IMR-90 (cell line): ENCODE measurements at regions not wholly inside any gene's neighbourhood (a gene's known extent, or its start where the extent isn't known, plus 50 kb on each side); places are given as distances from the start of the nearest gene placed in this dataset.

ENCODE experiments used
- ATAC-seq: fragments of 200-7000 bp; cut with Tn5 transposase; 2 replicates; pipeline ENCODE4 v1.9.1; 2020; ENCODE audit warnings: low read depth, mild to moderate bottlenecking, moderate library complexity
- BruUV-seq: library from RNA; stranded (reverse); fragments of 400-500 nt; replicated peaks from 2 replicates; lab custom pipeline; 2021; lab: Mats Ljungman, UMichigan
- CTCF ChIA-PET: fragments of 300-600 bp; formaldehyde crosslinking; extraction: SDS; loops from one replicate; lab custom pipeline; 2021; ENCODE audit warnings: antibody characterized with exemption; lab: Yijun Ruan, JAX
- POLR2A ChIA-PET: fragments of 300-600 bp; sonication (Branson Sonifier 250); formaldehyde crosslinking; loops from one replicate; lab custom pipeline; 2022; ENCODE audit warnings: antibody characterized with exemption; ENCODE audit not compliant: unreplicated experiment; lab: Charles Lee
- DNase-seq: peaks from one replicate; pipeline ENCODE4 v3.0.0; 2013
- H2AFZ ChIP-seq: replicated peaks from 2 replicates; pipeline ENCODE3; 2013; ENCODE audit warnings: low read length, mild to moderate bottlenecking; ENCODE audit not compliant: poor library complexity
- H2AK5ac ChIP-seq: 2 replicates; pipeline ENCODE4 v1.6.1; 2013; ENCODE audit warnings: low read depth, low read length, inconsistent platforms
- H2AK9ac ChIP-seq: replicated peaks from 2 replicates; pipeline ENCODE3; 2013; ENCODE audit warnings: mild to moderate bottlenecking, low read depth, low read length, moderate library complexity; ENCODE audit not compliant: poor library complexity
- H2BK120ac ChIP-seq: 2 replicates; pipeline ENCODE4 v1.6.1; 2013; ENCODE audit warnings: low read depth, low read length, inconsistent platforms
- H2BK15ac ChIP-seq: 3 replicates; pipeline ENCODE4 v1.6.1; 2013; ENCODE audit warnings: low read depth, low read length, inconsistent platforms
- H2BK20ac ChIP-seq: 2 replicates; pipeline ENCODE4 v1.6.1; 2013; ENCODE audit warnings: low read depth, mild to moderate bottlenecking, inconsistent platforms, low read length, moderate library complexity
- H2BK5ac ChIP-seq: 2 replicates; pipeline ENCODE4 v1.6.1; 2013; ENCODE audit warnings: mild to moderate bottlenecking, low read depth, low read length, inconsistent platforms; ENCODE audit not compliant: poor library complexity, severe bottlenecking
- H3K14ac ChIP-seq: replicated peaks from 2 replicates; pipeline ENCODE4 v1.6.1; 2013; ENCODE audit warnings: low read depth, low read length, inconsistent platforms
- H3K18ac ChIP-seq: 2 replicates; pipeline ENCODE4 v1.6.1; 2013; ENCODE audit warnings: low read depth, low read length, control low read depth
- H3K23ac ChIP-seq: 2 replicates; pipeline ENCODE4 v1.6.1; 2013; ENCODE audit warnings: low read depth, low read length, inconsistent platforms
- H3K27ac ChIP-seq: 2 replicates; pipeline ENCODE4 v1.5.1; 2013; ENCODE audit warnings: mild to moderate bottlenecking, control low read depth, low read length; ENCODE audit not compliant: insufficient read depth
- H3K27me3 ChIP-seq: 2 replicates; pipeline ENCODE4 v1.6.1; 2013; ENCODE audit warnings: low read length; ENCODE audit not compliant: control insufficient read depth, insufficient read depth
- H3K36me3 ChIP-seq: 2 replicates; pipeline ENCODE4 v1.6.1; 2013; ENCODE audit warnings: low read length, mixed read lengths; ENCODE audit not compliant: control insufficient read depth, insufficient read depth
- H3K4ac ChIP-seq: 2 replicates; pipeline ENCODE4 v1.6.1; 2013; ENCODE audit warnings: low read depth, low read length, inconsistent platforms
- H3K4me1 ChIP-seq: 2 replicates; pipeline ENCODE4 v1.6.1; 2013; ENCODE audit warnings: low read length, mixed read lengths; ENCODE audit not compliant: control insufficient read depth, insufficient read depth
- H3K4me2 ChIP-seq: 2 replicates; pipeline ENCODE4 v1.6.1; 2013; ENCODE audit warnings: low read depth, mild to moderate bottlenecking, control low read depth, low read length, moderate library complexity
- H3K4me3 ChIP-seq: 2 replicates; pipeline ENCODE4 v1.5.1; 2013; ENCODE audit warnings: low read depth, mild to moderate bottlenecking, control low read depth, low read length, moderate library complexity; ENCODE audit not compliant: insufficient read depth
- H3K56ac ChIP-seq: 2 replicates; pipeline ENCODE4 v1.6.1; 2013; ENCODE audit warnings: low read length, inconsistent platforms; ENCODE audit not compliant: insufficient read depth; ENCODE audit errors: extremely low read depth
- H3K79me1 ChIP-seq, 2 experiments: 2 replicates each; pipeline ENCODE4 v1.6.1; 2013; ENCODE audit warnings: low read length in 2 of 2, inconsistent platforms in 1 of 2, low read depth in 1 of 2
- H3K9ac ChIP-seq: 2 replicates; pipeline ENCODE4 v1.6.1; 2013; ENCODE audit warnings: low read depth, low read length, control low read depth
- H3K9me1 ChIP-seq: 2 replicates; pipeline ENCODE4 v1.6.1; 2013; ENCODE audit warnings: low read length, inconsistent platforms; ENCODE audit not compliant: insufficient read depth
- H3K9me3 ChIP-seq: 2 replicates; pipeline ENCODE4 v1.6.1; 2013; ENCODE audit warnings: low read length; ENCODE audit not compliant: control insufficient read depth, insufficient read depth
- H4K20me1 ChIP-seq: 2 replicates; pipeline ENCODE4 v1.6.1; 2013; ENCODE audit warnings: low read length, inconsistent platforms; ENCODE audit not compliant: insufficient read depth
- H4K5ac ChIP-seq: 2 replicates; pipeline ENCODE4 v1.6.1; 2013; ENCODE audit warnings: mild to moderate bottlenecking, low read depth, low read length, control low read depth
- H4K8ac ChIP-seq, 2 experiments: 2 replicates each; pipeline ENCODE4 v1.6.1; 2013; ENCODE audit warnings: low read depth in 2 of 2, low read length in 2 of 2, control low read depth in 1 of 2, inconsistent platforms in 1 of 2
- H4K91ac ChIP-seq: 2 replicates; pipeline ENCODE4 v1.6.1; 2013; ENCODE audit warnings: low read depth, low read length, inconsistent platforms; ENCODE audit not compliant: insufficient read depth
- CTCF ChIP-seq: conservative IDR thresholded peaks from 2 replicates; pipeline ENCODE4 v1.5.1; 2012; ENCODE audit warnings: mild to moderate bottlenecking, low read depth, low read length, improper control_type of control experiment
- ELK1 ChIP-seq: fragments of 150-350 bp; IDR thresholded peaks from 2 replicates; pipeline ENCODE4 v1.6.1; 2016; ENCODE audit warnings: low read depth, mild to moderate bottlenecking, low read length, moderate library complexity, borderline replicate concordance
- RAD21 ChIP-seq: IDR thresholded peaks from 2 replicates; pipeline ENCODE4 v1.6.1; 2012; ENCODE audit warnings: low read length, improper control_type of control experiment
- SMC3 ChIP-seq: fragments of 150-350 bp; IDR thresholded peaks from 2 replicates; pipeline ENCODE4 v1.6.1; 2016; ENCODE audit warnings: low read depth, mild to moderate bottlenecking, antibody characterized with exemption, low read length, moderate library complexity
- WGBS, 2 experiments: methylation state at CpG; one replicate each; pipeline versions ENCODE4 v1.1.5 to v1.1.7; 2013; ENCODE audit warnings: missing lambda C conversion rate in 2 of 2; ENCODE audit not compliant: insufficient read length in 1 of 2; ENCODE audit errors: extremely low coverage in 2 of 2; 5-methylcytosine and 5-hydroxymethylcytosine counted together
- dilution Hi-C: fragments of 300-500 bp; cut with HindIII; formaldehyde crosslinking; loops from one replicate; pipeline ENCODE4 v1.14.3; 2018; ENCODE audit warnings: low sequenced_read_pairs; ENCODE audit not compliant: unreplicated experiment
- in situ Hi-C: fragments of 300-500 bp; cut with MboI; formaldehyde crosslinking; loops from 3 replicates; pipeline ENCODE4 v1.14.3; 2019; ENCODE audit warnings: low sequenced_read_pairs, inconsistent platforms, mixed read lengths
- intact Hi-C: fragments of 100-400 bp; cut with micrococcal nuclease; formaldehyde crosslinking; loops from 2 replicates; pipeline ENCODE4 v1.10.0; 2022

DNA sequence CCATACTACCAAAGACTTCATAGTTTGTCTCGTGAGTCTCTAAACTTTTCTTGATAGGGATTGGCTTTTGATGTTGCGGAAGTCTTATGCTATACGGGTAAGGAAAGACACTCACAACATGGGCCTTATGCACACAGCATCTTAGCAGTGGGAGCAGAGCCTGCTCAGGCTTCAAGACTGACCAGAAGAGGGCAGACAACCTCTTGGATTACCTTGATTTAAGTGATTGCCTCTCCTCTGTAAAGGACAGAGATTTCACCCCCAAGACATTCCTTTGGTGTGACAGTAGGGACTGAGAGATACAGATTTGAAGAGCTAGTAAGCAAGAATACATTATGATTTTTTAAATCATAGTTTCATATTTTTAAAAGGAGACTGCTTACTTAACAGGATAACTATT, 71.0 kb upstream of the SAMD3 start:
- Histone ChIP-seq H3K27me3 (no peaks in the 10 kb centered on the region), H3K36me3 (no peaks in the 10 kb centered on the region), H2BK5ac (no peak overlapping the region), H3K4me3 (no peak overlapping the region), H3K18ac (no peak overlapping the region), H2BK20ac (no peak overlapping the region), H4K91ac (no peak overlapping the region), H2AFZ (no peak overlapping the region), H3K23ac (no peak overlapping the region), H3K9me1 (no peaks in the 10 kb centered on the region), H3K9ac (no peak overlapping the region), H3K79me1 (no peaks in the 10 kb centered on the region), H4K8ac (no peak overlapping the region), H2BK120ac (no peak overlapping the region), H2AK9ac (no peak overlapping the region), H3K27ac (no peak overlapping the region), H2BK15ac (no peak overlapping the region), H3K4ac (no peak overlapping the region), H3K4me2 (no peak overlapping the region), H3K14ac (no peak overlapping the region), H3K56ac (no peak overlapping the region), H4K5ac (no peak overlapping the region), H2AK5ac (no peak overlapping the region), H3K4me1 (no peaks in the 10 kb centered on the region), H3K9me3 (no peaks in the 10 kb centered on the region), H4K20me1 (no peaks in the 10 kb centered on the region)
- TF ChIP-seq ELK1 (no peak), SMC3 (peak; percentile 73), RAD21 (peak; percentile 74), CTCF (peak; percentile 68)
- DNase-seq, result peak; percentile 77
- POLR2A ChIA-PET, result no interaction called here
- no TSS peak for BruUV-seq
- intact Hi-C loops, result loop anchor here (1.0 to 10.0 kb wide), 2 partner anchors 401 to 467 kb away; no protein-coding TSS in a partner anchor
- in situ Hi-C loops, result no loop called here
- CTCF ChIA-PET, result interaction anchor here (0.6 to 1.1 kb wide), 8 partner anchors 12 to 478 kb away, joined by 3 to 7 read pairs (median 3); no protein-coding TSS in a partner anchor
- dilution Hi-C loops, result no loop called here
- WGBS, 2 experiments, result no CpG with 5 or more reads among the region's 3 CpGs
- peak; percentile 99 for ATAC-seq
